WTC11 (cell line): ENCODE measurements at regions not wholly inside any gene's neighbourhood (a gene's known extent, or its start where the extent isn't known, plus 50 kb on each side); places are given as distances from the start of the nearest gene placed in this dataset.

ENCODE experiments used
- ATAC-seq: fragments of 200-7000 bp; cut with Tn5 transposase; 2 replicates; pipeline ENCODE4 v1.10.0; 2021; ENCODE audit warnings: mild to moderate bottlenecking, moderate library complexity
- CTCF ChIA-PET: fragments of 300-600 bp; sonication (Branson Sonifier 250); formaldehyde crosslinking; loops from one replicate; lab custom pipeline; 2021; ENCODE audit warnings: antibody characterized with exemption; lab: Charles Lee
- POLR2A ChIA-PET: fragments of 350-600 bp; sonication (Branson Sonifier 250); formaldehyde crosslinking; loops from one replicate; lab custom pipeline; 2021; ENCODE audit warnings: antibody characterized with exemption; lab: Charles Lee
- DNase-seq: peaks from one replicate; pipeline ENCODE4 v3.0.0; 2021; ENCODE audit warnings: low spot score
- H3K27ac Mint-ChIP-seq: 2 replicates; pipeline ENCODE4 v1.8.0; 2021; ENCODE audit warnings: mixed read lengths
- H3K27me3 Mint-ChIP-seq: 2 replicates; pipeline ENCODE4 v1.8.0; 2021; ENCODE audit warnings: low read depth, mild to moderate bottlenecking, moderate library complexity, mixed read lengths
- H3K36me3 Mint-ChIP-seq: 2 replicates; pipeline ENCODE4 v1.8.0; 2021; ENCODE audit warnings: mixed read lengths
- H3K4me1 Mint-ChIP-seq: 2 replicates; pipeline ENCODE4 v1.8.0; 2022; ENCODE audit warnings: mixed read lengths
- H3K4me3 Mint-ChIP-seq: 2 replicates; pipeline ENCODE4 v1.8.0; 2021; ENCODE audit warnings: mild to moderate bottlenecking, moderate library complexity, mixed read lengths
- H3K9me3 Mint-ChIP-seq: 2 replicates; pipeline ENCODE4 v1.8.0; 2021; ENCODE audit warnings: mixed read lengths
- NFYB ChIP-seq: sonication (generic); formaldehyde crosslinking; conservative IDR thresholded peaks from 2 replicates; pipeline ENCODE4 v1.8.0; 2022; ENCODE audit warnings: low read depth, missing genetic modification reagents
- PRRX2 ChIP-seq: fragments of 250-450 bp; sonication (Bioruptor Pico); IDR thresholded peaks from 2 replicates; pipeline ENCODE4 v1.8.0; 2021; ENCODE audit warnings: mild to moderate bottlenecking
- RELA ChIP-seq: sonication (generic); formaldehyde crosslinking; IDR thresholded peaks from 2 replicates; pipeline ENCODE4 v1.8.1; 2022; ENCODE audit warnings: missing genetic modification reagents, mild to moderate bottlenecking, borderline replicate concordance
- TCF7 ChIP-seq: sonication (generic); formaldehyde crosslinking; IDR thresholded peaks from 2 replicates; pipeline ENCODE4 v1.8.0; 2022; ENCODE audit warnings: mild to moderate bottlenecking, low read depth, missing genetic modification reagents, moderate library complexity
- ZBTB21 ChIP-seq: sonication (generic); formaldehyde crosslinking; IDR thresholded peaks from 2 replicates; pipeline ENCODE4 v1.8.1; 2023; ENCODE audit warnings: mild to moderate bottlenecking, missing genetic modification reagents, borderline replicate concordance
- ZNF138 ChIP-seq: sonication (generic); formaldehyde crosslinking; conservative IDR thresholded peaks from 2 replicates; pipeline ENCODE4 v1.8.1; 2022; ENCODE audit warnings: mild to moderate bottlenecking, moderate library complexity, missing genetic modification reagents
- ZNF232 ChIP-seq: sonication (generic); formaldehyde crosslinking; IDR thresholded peaks from 2 replicates; pipeline ENCODE4 v1.8.0; 2022; ENCODE audit warnings: mild to moderate bottlenecking, missing genetic modification reagents
- ZNF416 ChIP-seq: fragments of 250-450 bp; sonication (Bioruptor Pico); IDR thresholded peaks from 2 replicates; pipeline ENCODE4 v1.9.0; 2021; ENCODE audit warnings: mild to moderate bottlenecking, inconsistent platforms
- ZNF671 ChIP-seq: fragments of 250-450 bp; sonication (Bioruptor Pico); IDR thresholded peaks from 2 replicates; pipeline ENCODE4 v1.8.0; 2021; ENCODE audit warnings: mild to moderate bottlenecking
- TF ChIP-seq, protein P1 (sequence below): fragments of 250-450 bp; sonication (Bioruptor Pico); IDR thresholded peaks from 2 replicates; pipeline ENCODE4 v2.1.2; 2022; ENCODE audit warnings: mild to moderate bottlenecking, moderate library complexity
- TF ChIP-seq, protein P2 (sequence below): sonication (generic); formaldehyde crosslinking; IDR thresholded peaks from 2 replicates; pipeline ENCODE4 v1.8.0; 2022; ENCODE audit warnings: missing genetic modification reagents
- TF ChIP-seq, protein P3 (sequence below): sonication (generic); formaldehyde crosslinking; IDR thresholded peaks from 2 replicates; pipeline ENCODE4 v1.8.0; 2022; ENCODE audit warnings: mild to moderate bottlenecking, missing genetic modification reagents
- TF ChIP-seq, protein P4 (sequence below): fragments of 250-450 bp; sonication (Bioruptor Pico); conservative IDR thresholded peaks from 2 replicates; pipeline ENCODE4 v1.9.0; 2021; ENCODE audit warnings: mild to moderate bottlenecking
- TF ChIP-seq, protein P5 (sequence below): sonication (generic); formaldehyde crosslinking; IDR thresholded peaks from 2 replicates; pipeline ENCODE4 v1.8.1; 2023; ENCODE audit warnings: mild to moderate bottlenecking, missing genetic modification reagents, borderline replicate concordance
- TF ChIP-seq, protein P6 (sequence below): sonication (generic); formaldehyde crosslinking; IDR thresholded peaks from 2 replicates; pipeline ENCODE4 v1.8.0; 2022; ENCODE audit warnings: mild to moderate bottlenecking, missing genetic modification reagents
- TF ChIP-seq, protein P7 (sequence below): sonication (generic); formaldehyde crosslinking; IDR thresholded peaks from 2 replicates; pipeline ENCODE4 v1.8.0; 2023; ENCODE audit warnings: mild to moderate bottlenecking, missing genetic modification reagents

DNA sequence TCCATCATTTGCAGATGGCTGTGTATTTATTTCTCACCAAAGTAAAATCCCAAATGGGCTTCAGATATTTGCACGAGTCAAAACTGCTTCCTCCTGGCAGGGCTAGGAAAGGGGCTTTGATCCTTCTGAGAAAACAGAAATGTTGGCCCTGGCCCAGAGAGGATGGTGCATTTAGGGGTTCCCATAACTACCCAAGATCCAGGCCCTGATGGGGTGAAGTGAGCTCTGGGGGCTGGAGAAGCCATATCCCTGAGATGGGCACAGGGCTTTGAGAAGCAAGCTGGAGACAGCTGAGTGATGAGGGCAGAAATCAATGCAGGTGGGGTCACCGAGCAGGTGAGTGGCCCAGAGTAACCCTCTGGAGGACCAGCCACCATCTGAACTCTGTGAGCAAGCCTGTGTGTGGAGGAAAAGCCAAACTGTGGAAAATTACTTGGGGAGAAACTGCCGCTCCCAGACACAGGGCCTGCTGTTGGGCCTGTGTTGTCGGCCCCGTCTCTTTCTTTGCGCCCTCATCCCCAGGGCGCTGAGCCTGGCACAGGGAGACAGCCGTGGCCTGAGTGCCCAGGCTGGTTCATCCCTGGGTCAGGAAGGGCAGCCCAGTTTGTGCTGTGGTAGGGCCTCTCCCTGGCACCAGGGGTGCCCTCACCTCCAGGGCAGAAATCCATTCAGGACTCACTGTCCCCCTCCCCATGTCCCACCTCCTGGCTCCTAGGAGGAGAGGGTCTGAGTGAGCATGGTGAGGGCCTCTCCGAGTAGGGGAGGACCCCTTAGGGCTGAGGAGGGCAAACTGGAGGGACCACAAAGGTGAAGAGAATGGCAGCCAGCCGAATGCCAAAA is 167.8 kb upstream of the HAAO start:
- Mint-ChIP-seq H3K27ac (no peak overlapping the region), H3K9me3 (no peaks in the 10 kb centered on the region), H3K4me3 (no peak overlapping the region), H3K27me3 (no peaks in the 10 kb centered on the region), H3K4me1 (peaks cover 47% of the 10 kb centered on the region), H3K36me3 (no peaks in the 10 kb centered on the region)
- CTCF ChIA-PET: no interaction called here
- POLR2A ChIA-PET: no interaction called here
- no peak for ATAC-seq
- no peak for DNase-seq
- TF ChIP-seq, protein P1, sequence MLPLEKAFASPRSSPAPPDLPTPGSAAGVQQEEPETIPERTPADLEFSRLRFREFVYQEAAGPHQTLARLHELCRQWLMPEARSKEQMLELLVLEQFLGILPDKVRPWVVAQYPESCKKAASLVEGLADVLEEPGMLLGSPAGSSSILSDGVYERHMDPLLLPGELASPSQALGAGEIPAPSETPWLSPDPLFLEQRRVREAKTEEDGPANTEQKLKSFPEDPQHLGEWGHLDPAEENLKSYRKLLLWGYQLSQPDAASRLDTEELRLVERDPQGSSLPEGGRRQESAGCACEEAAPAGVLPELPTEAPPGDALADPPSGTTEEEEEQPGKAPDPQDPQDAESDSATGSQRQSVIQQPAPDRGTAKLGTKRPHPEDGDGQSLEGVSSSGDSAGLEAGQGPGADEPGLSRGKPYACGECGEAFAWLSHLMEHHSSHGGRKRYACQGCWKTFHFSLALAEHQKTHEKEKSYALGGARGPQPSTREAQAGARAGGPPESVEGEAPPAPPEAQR: no peak
- TF ChIP-seq, protein P2, sequence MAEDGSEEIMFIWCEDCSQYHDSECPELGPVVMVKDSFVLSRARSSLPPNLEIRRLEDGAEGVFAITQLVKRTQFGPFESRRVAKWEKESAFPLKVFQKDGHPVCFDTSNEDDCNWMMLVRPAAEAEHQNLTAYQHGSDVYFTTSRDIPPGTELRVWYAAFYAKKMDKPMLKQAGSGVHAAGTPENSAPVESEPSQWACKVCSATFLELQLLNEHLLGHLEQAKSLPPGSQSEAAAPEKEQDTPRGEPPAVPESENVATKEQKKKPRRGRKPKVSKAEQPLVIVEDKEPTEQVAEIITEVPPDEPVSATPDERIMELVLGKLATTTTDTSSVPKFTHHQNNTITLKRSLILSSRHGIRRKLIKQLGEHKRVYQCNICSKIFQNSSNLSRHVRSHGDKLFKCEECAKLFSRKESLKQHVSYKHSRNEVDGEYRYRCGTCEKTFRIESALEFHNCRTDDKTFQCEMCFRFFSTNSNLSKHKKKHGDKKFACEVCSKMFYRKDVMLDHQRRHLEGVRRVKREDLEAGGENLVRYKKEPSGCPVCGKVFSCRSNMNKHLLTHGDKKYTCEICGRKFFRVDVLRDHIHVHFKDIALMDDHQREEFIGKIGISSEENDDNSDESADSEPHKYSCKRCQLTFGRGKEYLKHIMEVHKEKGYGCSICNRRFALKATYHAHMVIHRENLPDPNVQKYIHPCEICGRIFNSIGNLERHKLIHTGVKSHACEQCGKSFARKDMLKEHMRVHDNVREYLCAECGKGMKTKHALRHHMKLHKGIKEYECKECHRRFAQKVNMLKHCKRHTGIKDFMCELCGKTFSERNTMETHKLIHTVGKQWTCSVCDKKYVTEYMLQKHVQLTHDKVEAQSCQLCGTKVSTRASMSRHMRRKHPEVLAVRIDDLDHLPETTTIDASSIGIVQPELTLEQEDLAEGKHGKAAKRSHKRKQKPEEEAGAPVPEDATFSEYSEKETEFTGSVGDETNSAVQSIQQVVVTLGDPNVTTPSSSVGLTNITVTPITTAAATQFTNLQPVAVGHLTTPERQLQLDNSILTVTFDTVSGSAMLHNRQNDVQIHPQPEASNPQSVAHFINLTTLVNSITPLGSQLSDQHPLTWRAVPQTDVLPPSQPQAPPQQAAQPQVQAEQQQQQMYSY (CRISPR knock-in tag): no peak
- TF ChIP-seq ZNF671 (CRISPR knock-in tag): no peak
- TF ChIP-seq TCF7 (CRISPR knock-in tag): no peak
- TF ChIP-seq, protein P3, sequence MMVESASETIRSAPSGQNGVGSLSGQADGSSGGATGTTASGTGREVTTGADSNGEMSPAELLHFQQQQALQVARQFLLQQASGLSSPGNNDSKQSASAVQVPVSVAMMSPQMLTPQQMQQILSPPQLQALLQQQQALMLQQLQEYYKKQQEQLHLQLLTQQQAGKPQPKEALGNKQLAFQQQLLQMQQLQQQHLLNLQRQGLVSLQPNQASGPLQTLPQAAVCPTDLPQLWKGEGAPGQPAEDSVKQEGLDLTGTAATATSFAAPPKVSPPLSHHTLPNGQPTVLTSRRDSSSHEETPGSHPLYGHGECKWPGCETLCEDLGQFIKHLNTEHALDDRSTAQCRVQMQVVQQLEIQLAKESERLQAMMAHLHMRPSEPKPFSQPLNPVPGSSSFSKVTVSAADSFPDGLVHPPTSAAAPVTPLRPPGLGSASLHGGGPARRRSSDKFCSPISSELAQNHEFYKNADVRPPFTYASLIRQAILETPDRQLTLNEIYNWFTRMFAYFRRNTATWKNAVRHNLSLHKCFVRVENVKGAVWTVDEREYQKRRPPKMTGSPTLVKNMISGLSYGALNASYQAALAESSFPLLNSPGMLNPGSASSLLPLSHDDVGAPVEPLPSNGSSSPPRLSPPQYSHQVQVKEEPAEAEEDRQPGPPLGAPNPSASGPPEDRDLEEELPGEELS (CRISPR knock-in tag): no peak
- TF ChIP-seq, protein P4, sequence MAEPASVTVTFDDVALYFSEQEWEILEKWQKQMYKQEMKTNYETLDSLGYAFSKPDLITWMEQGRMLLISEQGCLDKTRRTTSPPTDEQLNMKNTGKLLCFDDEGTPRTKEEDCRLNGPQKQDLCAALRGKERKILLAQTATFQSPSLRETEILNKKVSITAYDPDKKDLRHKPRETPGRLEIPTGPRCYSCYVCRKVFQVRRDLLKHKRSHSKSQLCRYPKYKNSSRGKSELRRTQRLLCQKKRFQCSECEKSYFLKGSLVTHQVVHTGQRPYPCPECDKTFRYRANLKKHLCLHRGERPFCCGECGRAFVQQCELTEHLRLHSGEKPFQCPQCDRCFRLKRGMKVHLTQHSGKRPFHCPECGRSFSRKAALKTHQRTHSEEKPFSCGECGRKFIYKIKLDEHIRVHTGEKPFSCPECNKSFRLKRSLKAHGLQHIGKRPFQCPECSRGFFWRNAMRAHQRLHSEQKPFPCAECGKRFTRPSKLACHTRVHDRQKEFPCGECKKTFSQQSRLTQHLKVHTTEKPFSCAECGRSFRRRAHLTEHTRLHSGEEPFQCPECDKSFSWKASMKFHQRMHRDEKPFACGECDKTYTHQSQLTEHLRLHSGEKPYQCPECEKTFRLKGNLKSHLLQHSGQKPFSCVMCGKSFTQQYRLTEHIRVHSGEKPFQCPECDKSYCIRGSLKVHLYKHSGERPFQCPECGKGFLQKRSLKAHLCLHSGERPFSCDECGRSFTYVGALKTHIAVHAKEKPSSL: no peak
- TF ChIP-seq, protein P5, sequence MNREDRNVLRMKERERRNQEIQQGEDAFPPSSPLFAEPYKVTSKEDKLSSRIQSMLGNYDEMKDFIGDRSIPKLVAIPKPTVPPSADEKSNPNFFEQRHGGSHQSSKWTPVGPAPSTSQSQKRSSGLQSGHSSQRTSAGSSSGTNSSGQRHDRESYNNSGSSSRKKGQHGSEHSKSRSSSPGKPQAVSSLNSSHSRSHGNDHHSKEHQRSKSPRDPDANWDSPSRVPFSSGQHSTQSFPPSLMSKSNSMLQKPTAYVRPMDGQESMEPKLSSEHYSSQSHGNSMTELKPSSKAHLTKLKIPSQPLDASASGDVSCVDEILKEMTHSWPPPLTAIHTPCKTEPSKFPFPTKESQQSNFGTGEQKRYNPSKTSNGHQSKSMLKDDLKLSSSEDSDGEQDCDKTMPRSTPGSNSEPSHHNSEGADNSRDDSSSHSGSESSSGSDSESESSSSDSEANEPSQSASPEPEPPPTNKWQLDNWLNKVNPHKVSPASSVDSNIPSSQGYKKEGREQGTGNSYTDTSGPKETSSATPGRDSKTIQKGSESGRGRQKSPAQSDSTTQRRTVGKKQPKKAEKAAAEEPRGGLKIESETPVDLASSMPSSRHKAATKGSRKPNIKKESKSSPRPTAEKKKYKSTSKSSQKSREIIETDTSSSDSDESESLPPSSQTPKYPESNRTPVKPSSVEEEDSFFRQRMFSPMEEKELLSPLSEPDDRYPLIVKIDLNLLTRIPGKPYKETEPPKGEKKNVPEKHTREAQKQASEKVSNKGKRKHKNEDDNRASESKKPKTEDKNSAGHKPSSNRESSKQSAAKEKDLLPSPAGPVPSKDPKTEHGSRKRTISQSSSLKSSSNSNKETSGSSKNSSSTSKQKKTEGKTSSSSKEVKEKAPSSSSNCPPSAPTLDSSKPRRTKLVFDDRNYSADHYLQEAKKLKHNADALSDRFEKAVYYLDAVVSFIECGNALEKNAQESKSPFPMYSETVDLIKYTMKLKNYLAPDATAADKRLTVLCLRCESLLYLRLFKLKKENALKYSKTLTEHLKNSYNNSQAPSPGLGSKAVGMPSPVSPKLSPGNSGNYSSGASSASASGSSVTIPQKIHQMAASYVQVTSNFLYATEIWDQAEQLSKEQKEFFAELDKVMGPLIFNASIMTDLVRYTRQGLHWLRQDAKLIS (CRISPR knock-in tag): no peak
- TF ChIP-seq ZNF232 (CRISPR knock-in tag): no peak
- TF ChIP-seq, protein P6, sequence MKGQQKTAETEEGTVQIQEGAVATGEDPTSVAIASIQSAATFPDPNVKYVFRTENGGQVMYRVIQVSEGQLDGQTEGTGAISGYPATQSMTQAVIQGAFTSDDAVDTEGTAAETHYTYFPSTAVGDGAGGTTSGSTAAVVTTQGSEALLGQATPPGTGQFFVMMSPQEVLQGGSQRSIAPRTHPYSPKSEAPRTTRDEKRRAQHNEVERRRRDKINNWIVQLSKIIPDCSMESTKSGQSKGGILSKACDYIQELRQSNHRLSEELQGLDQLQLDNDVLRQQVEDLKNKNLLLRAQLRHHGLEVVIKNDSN (CRISPR knock-in tag): no peak
- TF ChIP-seq RELA (CRISPR knock-in tag): no peak
- no peak for TF ChIP-seq PRRX2 (CRISPR knock-in tag)
- TF ChIP-seq ZNF416 (CRISPR knock-in tag): no peak
- TF ChIP-seq ZBTB21 (CRISPR knock-in tag): no peak
- TF ChIP-seq, protein P7, sequence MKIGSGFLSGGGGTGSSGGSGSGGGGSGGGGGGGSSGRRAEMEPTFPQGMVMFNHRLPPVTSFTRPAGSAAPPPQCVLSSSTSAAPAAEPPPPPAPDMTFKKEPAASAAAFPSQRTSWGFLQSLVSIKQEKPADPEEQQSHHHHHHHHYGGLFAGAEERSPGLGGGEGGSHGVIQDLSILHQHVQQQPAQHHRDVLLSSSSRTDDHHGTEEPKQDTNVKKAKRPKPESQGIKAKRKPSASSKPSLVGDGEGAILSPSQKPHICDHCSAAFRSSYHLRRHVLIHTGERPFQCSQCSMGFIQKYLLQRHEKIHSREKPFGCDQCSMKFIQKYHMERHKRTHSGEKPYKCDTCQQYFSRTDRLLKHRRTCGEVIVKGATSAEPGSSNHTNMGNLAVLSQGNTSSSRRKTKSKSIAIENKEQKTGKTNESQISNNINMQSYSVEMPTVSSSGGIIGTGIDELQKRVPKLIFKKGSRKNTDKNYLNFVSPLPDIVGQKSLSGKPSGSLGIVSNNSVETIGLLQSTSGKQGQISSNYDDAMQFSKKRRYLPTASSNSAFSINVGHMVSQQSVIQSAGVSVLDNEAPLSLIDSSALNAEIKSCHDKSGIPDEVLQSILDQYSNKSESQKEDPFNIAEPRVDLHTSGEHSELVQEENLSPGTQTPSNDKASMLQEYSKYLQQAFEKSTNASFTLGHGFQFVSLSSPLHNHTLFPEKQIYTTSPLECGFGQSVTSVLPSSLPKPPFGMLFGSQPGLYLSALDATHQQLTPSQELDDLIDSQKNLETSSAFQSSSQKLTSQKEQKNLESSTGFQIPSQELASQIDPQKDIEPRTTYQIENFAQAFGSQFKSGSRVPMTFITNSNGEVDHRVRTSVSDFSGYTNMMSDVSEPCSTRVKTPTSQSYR (CRISPR knock-in tag): no peak
- TF ChIP-seq ZNF138 (CRISPR knock-in tag): no peak
- TF ChIP-seq NFYB (CRISPR knock-in tag): no peak
